Upper lobe of left lung (tissue), 6 donors: ENCODE measurements at regions not wholly inside any gene's neighbourhood (a gene's known extent, or its start where the extent isn't known, plus 50 kb on each side); places are given as distances from the start of the nearest gene placed in this dataset.

ENCODE experiments used
- ATAC-seq, 2 donors: fragments of 200-7000 bp; cut with Tn5 transposase; one replicate each; pipeline ENCODE4 v1.9.1; 2022; ENCODE audit warnings: mild to moderate bottlenecking in 2 of 2, moderate library complexity in 2 of 2; ENCODE audit not compliant: low FRiP score in 2 of 2
- DNase-seq, 2 donors: peaks; one replicate each; pipeline ENCODE4 v3.0.0-alpha.2; 2019 to 2020
- H3K27ac ChIP-seq, 4 donors: fragments of 200-600 bp; sonication (generic); one replicate each; pipeline ENCODE4 v1.5.1; 2016 to 2019
- H3K27me3 ChIP-seq, 4 donors: fragments of 200-600 bp; sonication (generic); one replicate each; pipeline ENCODE4 v1.5.1; 2017 to 2019
- H3K36me3 ChIP-seq, 4 donors: fragments of 200-600 bp; sonication (generic); one replicate each; pipeline ENCODE4 v1.5.1; 2016 to 2019
- H3K4me1 ChIP-seq, 4 donors: fragments of 200-600 bp; sonication (generic); one replicate each; pipeline ENCODE4 v1.5.1; 2018 to 2019
- H3K4me3 ChIP-seq, 4 donors: fragments of 200-600 bp; sonication (generic); one replicate each; pipeline ENCODE4 v1.5.1; 2017 to 2019; ENCODE audit warnings: mild to moderate bottlenecking in 2 of 4, moderate library complexity in 1 of 4
- H3K9me3 ChIP-seq, 4 donors: fragments of 200-600 bp; sonication (generic); one replicate each; pipeline ENCODE4 v1.5.1; 2018 to 2019
- CTCF ChIP-seq, 6 experiments: fragments of 450-650 bp in 4 of 6; fragments of 200-600 bp in 2 of 6; sonication (generic) in 2 of 6; IDR thresholded peaks; one replicate each; pipeline ENCODE4 v1.5.1; 2016 to 2019; ENCODE audit warnings: antibody characterized with exemption in 6 of 6
- EP300 ChIP-seq, 4 donors: sonication (generic); formaldehyde crosslinking; IDR thresholded peaks; one replicate each; pipeline ENCODE4 v1.5.1; 2017; ENCODE audit warnings: antibody characterized with exemption in 4 of 4, control low read depth in 2 of 4
- POLR2A ChIP-seq, 4 donors: fragments of 450-650 bp; IDR thresholded peaks; one replicate each; pipeline ENCODE4 v1.5.1; 2016 to 2017; ENCODE audit warnings: antibody characterized with exemption in 4 of 4, mild to moderate bottlenecking in 2 of 4
- POLR2AphosphoS5 ChIP-seq, 2 donors: sonication (generic); formaldehyde crosslinking; IDR thresholded peaks; one replicate each; pipeline ENCODE4 v1.5.1; 2017; ENCODE audit warnings: antibody characterized with exemption in 2 of 2
- WGBS, 2 donors: methylation state at CpG; one replicate each; pipeline ENCODE4 v1.1.5; 2017 to 2018; 5-methylcytosine and 5-hydroxymethylcytosine counted together
- donor health status: DM: no; HTN: no; CAD: no; lungs with moderate emphysema.
- donor health status: DM: no; HTN: yes; CAD: no; lungs with severe emphysema.

DNA sequence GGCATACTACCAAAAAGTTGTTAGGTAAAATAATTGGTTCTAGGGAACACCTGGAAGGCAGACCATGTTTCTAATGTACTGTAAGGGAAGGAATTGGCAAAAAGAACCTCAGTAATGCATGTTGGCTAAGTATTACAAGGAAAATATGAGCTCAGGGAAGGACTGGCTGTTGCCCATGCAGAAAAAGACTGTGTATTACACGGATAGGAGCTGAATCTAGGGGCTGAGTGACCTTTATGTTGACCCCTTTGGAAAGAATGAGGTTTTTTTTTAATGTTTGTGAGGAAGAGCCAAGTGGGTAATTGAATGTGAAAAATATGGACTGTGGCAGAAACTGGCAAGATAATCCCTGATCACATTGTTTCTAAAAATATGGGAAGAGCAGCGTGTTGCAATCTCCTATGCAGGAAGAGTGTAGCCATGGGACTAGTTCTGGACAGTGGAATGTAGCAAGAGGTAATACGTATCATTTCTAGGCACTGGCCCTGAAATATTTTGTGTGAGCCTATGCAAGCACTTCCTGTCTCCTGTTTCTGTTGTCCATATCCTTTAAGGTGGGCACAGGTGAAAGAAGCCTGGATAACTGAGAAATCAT is 95.1 kb upstream of the CNTNAP4 start:
- H3K27ac ChIP-seq: no peak overlapping the region
- DNase-seq (no peak), ATAC-seq (peak in 1 of 2 donors; percentile 55)
- H3K9me3 ChIP-seq: peaks cover 0 to 10% (median 3%) of the 10 kb centered on the region in 4 donors
- no peaks in the 10 kb centered on the region for H3K4me1 ChIP-seq
- H3K27me3 ChIP-seq: no peaks in the 10 kb centered on the region
- WGBS, 2 donors: 53 to 59% methylated on average over 3 of the region's 3 CpGs
- TF ChIP-seq CTCF (IDR thresholded peaks at IDR 0.05) (no peak), POLR2AphosphoS5 (IDR thresholded peaks at IDR 0.05) (no peak), EP300 (IDR thresholded peaks at IDR 0.05) (no peak), POLR2A (IDR thresholded peaks at IDR 0.05) (no peak)
- H3K4me3 ChIP-seq: no peak overlapping the region
- H3K36me3 ChIP-seq: no peaks in the 10 kb centered on the region

DNA sequence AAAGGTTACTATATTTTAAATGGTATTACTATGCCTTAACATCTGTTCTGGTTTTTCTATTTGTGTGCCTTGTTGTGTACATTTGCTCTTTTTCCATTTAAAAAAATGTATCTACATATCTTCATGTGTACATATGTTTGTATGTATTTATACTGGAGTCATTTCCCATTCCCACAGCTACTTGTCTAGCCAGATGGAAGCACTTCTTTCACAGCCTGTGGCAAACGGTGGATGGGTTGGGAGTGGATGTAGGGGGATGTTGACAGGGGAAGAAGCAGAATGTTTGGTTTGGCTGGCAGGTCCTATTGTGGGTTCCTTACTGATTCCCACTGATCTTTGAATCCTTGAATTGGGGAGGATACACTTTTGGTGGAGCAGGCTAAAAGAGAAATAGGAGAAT is 93.6 kb upstream of the CNTNAP4 start:
- peaks cover 0 to 12% (median 8%) of the 10 kb centered on the region in 4 donors for H3K9me3 ChIP-seq
- DNase-seq: no peak
- H3K4me3 ChIP-seq: no peak overlapping the region
- ATAC-seq: no peak
- 17 to 18% methylated on average over 1 of the region's 1 CpG for WGBS, 2 donors
- no peaks in the 10 kb centered on the region for H3K36me3 ChIP-seq
- no peaks in the 10 kb centered on the region for H3K27me3 ChIP-seq
- no peak overlapping the region for H3K27ac ChIP-seq
- no peaks in the 10 kb centered on the region for H3K4me1 ChIP-seq
- TF ChIP-seq CTCF (IDR thresholded peaks at IDR 0.05): no peak
- TF ChIP-seq POLR2AphosphoS5 (IDR thresholded peaks at IDR 0.05): no peak
- TF ChIP-seq POLR2A (IDR thresholded peaks at IDR 0.05): no peak
- TF ChIP-seq EP300 (IDR thresholded peaks at IDR 0.05): no peak

GRCh38 chr16:76190057-76190456 is 87.1 kb upstream of the CNTNAP4 start:
- DNase-seq (no peak), ATAC-seq (no peak)
- TF ChIP-seq EP300 (IDR thresholded peaks at IDR 0.05) (no peak), POLR2A (IDR thresholded peaks at IDR 0.05) (no peak), POLR2AphosphoS5 (IDR thresholded peaks at IDR 0.05) (no peak), CTCF (IDR thresholded peaks at IDR 0.05) (no peak)
- Histone ChIP-seq H3K36me3 (no peaks in the 10 kb centered on the region), H3K4me1 (no peaks in the 10 kb centered on the region), H3K4me3 (no peak overlapping the region), H3K27me3 (no peaks in the 10 kb centered on the region), H3K27ac (no peak overlapping the region), H3K9me3 (peaks cover 0 to 12% (median 8%) of the 10 kb centered on the region in 4 donors)
- 84 to 88% methylated on average over 2 of the region's 2 CpGs for WGBS, 2 donors

GRCh38 chr16:76190480-76190879 is 86.7 kb upstream of the CNTNAP4 start:
- Histone ChIP-seq H3K9me3 (peaks cover 0 to 12% (median 8%) of the 10 kb centered on the region in 4 donors), H3K27ac (no peak overlapping the region), H3K4me1 (no peaks in the 10 kb centered on the region), H3K4me3 (no peak overlapping the region), H3K27me3 (no peaks in the 10 kb centered on the region), H3K36me3 (no peaks in the 10 kb centered on the region)
- TF ChIP-seq POLR2AphosphoS5 (IDR thresholded peaks at IDR 0.05) (no peak), CTCF (IDR thresholded peaks at IDR 0.05) (no peak), EP300 (IDR thresholded peaks at IDR 0.05) (no peak), POLR2A (IDR thresholded peaks at IDR 0.05) (no peak)
- DNase-seq (no peak), ATAC-seq (no peak)

DNA sequence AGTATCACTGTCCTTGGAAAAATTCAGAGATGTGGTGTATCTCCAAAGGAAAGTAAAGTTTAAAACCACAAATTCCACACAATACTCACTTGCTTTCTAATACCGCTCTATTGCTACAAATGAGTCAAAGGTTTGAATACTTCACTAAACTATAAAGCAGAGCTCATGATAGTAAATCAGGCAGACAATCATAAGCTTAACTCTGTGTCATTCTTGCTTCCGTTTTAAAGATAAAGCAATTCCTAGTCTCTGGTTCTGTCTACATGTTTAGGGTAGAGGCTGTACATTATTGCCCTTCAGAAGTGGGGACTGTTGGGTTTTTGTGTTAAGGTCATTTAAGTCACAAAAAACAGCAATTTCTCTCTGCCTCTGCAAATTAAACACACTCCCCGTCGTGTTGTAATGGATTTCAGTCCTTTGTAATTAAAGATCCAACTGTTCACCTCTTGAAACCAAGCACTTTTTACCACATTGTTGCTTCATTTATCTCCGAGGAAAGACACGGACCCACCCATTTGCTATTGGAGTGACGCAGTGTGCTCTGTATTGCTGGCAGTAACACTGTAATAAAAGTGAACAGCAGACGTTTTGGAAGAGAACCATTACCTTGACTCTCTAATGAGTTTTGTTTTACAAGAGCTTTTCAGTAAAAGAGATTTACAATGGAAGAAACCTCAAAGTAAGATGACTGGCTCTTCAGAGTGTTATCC is 83.1 kb upstream of the CNTNAP4 start:
- ATAC-seq (peak in 1 of 2 donors; percentile 89), DNase-seq (no peak)
- TF ChIP-seq EP300 (IDR thresholded peaks at IDR 0.05) (no peak), POLR2AphosphoS5 (IDR thresholded peaks at IDR 0.05) (no peak), POLR2A (IDR thresholded peaks at IDR 0.05) (no peak)
- no peaks in the 10 kb centered on the region for H3K27me3 ChIP-seq
- no peaks in the 10 kb centered on the region for H3K9me3 ChIP-seq
- no peaks in the 10 kb centered on the region for H3K36me3 ChIP-seq
- 48 to 58% methylated on average over 8 of the region's 8 CpGs for WGBS, 2 donors
- H3K27ac ChIP-seq: no peak overlapping the region
- H3K4me3 ChIP-seq: no peak overlapping the region
- no peaks in the 10 kb centered on the region for H3K4me1 ChIP-seq
